HCT116 (cell line): ENCODE measurements at regions not wholly inside any gene's neighbourhood (a gene's known extent, or its start where the extent isn't known, plus 50 kb on each side); places are given as distances from the start of the nearest gene placed in this dataset.

ENCODE experiments used
- CTCF ChIP-seq, 3 experiments: fragments of 200-600 bp in 1 of 3; sonication (generic) in 1 of 3; IDR thresholded peaks in 2 of 3; conservative IDR thresholded peaks in 1 of 3; 2 replicates each; pipeline ENCODE4 v1.5.1; 2012 to 2017; ENCODE audit warnings: low read depth in 2 of 3, low read length in 2 of 3, antibody characterized with exemption in 1 of 3, borderline replicate concordance in 1 of 3, control low read depth in 1 of 3, mild to moderate bottlenecking in 1 of 3, mixed read lengths in 1 of 3, mixed run types in 1 of 3, moderate library complexity in 1 of 3; ENCODE audit not compliant: insufficient read depth in 1 of 3
- EGR1 ChIP-seq: IDR thresholded peaks from 2 replicates; pipeline ENCODE4 v1.6.1; 2012; ENCODE audit warnings: low read depth
- EZH2 ChIP-seq: fragments of 200-600 bp; sonication (generic); IDR thresholded peaks from 2 replicates; pipeline ENCODE4 v1.6.1; 2017; ENCODE audit warnings: antibody characterized with exemption, mixed run types
- MAX ChIP-seq: IDR thresholded peaks from 2 replicates; pipeline ENCODE4 v1.6.1; 2012
- POLR2AphosphoS5 ChIP-seq: IDR thresholded peaks from 2 replicates; pipeline ENCODE4 v1.6.1; 2011; ENCODE audit warnings: mild to moderate bottlenecking, low read depth, low read length, moderate library complexity
- RAD21 ChIP-seq: IDR thresholded peaks from 2 replicates; pipeline ENCODE4 v1.6.1; 2012; ENCODE audit warnings: low read depth, mild to moderate bottlenecking
- REST ChIP-seq: IDR thresholded peaks from 2 replicates; pipeline ENCODE4 v1.6.1; 2012; ENCODE audit warnings: low read depth
- YY1 ChIP-seq: IDR thresholded peaks from 2 replicates; pipeline ENCODE4 v1.6.1; 2011; ENCODE audit warnings: low read length, low read depth, moderate library complexity, mild to moderate bottlenecking; ENCODE audit not compliant: insufficient replicate concordance; ENCODE audit errors: extremely low read depth

GRCh38 chr11:92879086-92879485 lies 90.4 kb upstream of the MTNR1B start:
- no peak for TF ChIP-seq CTCF (IDR thresholded peaks at IDR 0.05 in 2 of 3, conservative IDR thresholded peaks at IDR 0.05 in 1 of 3; ENCODE audit: borderline replicate concordance in 1 of 3, insufficient read depth in 1 of 3, low read depth in 2 of 3, low read length in 2 of 3)
- TF ChIP-seq YY1 = no peak
- TF ChIP-seq RAD21 = no peak
- TF ChIP-seq EGR1 = no peak
- no peak for TF ChIP-seq MAX
- TF ChIP-seq POLR2AphosphoS5 = no peak
- no peak for TF ChIP-seq REST
- no peak for TF ChIP-seq EZH2
